Activated CD4-positive, CD25-positive, alpha-beta regulatory T cell (primary cell): ENCODE measurements at regions not wholly inside any gene's neighbourhood (a gene's known extent, or its start where the extent isn't known, plus 50 kb on each side); places are given as distances from the start of the nearest gene placed in this dataset.

Experiments used
- DNase-seq, 4 experiments: peaks; one replicate each; lab custom pipeline; 2025; lab: John Stamatoyannopoulos, UW

DNA sequence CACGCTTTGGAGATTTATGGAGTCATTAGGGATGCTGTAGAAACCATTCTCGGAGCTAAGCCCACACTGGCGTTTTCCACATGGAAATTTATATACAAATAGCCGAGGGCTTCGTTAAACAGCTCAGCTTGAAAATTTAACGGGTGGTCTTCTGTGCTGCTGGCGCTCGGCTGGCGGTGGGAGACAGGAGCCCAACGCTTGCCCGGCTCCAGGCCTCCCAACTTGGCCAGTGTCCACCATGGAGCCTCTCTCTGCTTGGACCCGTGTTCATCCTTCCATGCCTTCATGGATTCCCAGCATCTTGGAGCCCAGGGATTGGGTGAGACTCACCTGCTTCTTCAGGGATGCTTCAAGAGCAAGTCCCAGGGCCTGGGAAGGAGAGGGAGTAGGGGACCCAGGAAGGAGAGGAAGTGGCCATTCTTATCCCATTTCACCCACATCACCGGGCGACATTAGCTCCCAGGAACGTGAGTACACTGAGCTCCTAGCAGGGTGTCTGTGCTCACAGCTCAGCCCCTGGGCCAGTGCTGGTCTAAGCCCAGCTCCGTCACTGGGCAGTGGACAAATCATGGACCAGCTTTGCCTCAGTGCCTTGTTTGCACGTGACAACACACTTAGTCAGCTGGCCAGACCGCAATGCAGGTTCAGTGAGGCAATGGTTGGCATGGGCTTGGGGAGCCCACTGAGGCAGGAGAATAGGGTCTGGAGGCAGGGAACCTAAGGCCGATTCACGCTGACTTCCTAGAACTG, 944.3 kb downstream of the BRD1 start:
- DNase-seq: no peak

DNA sequence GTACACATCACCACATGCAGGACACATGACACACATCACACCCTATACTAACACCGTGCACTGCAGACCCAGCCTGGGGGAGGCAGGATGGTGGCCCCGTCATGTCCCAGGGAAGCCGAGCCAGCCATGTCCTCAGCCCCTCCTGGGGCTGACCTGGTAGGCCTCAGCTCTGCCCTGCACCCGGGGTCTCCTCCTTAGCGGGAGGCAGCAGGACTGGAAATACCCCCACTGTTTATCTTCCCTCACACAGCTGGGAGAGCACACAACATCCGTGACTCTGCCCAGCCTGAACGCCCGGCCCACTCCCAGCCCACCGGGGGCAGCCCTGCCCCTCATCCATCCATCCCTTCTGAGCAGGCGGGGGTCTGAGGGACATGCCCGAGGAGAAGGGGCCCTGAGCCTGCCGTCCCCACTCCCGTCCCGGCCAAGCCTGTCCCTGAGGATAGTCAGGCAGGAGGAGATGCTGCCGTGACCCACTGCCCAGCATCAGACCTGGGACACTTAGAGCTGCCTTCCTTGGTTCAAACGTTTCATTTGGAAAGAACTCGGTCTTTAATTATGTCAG, 945.0 kb downstream of the BRD1 start:
- no peak for DNase-seq

DNA sequence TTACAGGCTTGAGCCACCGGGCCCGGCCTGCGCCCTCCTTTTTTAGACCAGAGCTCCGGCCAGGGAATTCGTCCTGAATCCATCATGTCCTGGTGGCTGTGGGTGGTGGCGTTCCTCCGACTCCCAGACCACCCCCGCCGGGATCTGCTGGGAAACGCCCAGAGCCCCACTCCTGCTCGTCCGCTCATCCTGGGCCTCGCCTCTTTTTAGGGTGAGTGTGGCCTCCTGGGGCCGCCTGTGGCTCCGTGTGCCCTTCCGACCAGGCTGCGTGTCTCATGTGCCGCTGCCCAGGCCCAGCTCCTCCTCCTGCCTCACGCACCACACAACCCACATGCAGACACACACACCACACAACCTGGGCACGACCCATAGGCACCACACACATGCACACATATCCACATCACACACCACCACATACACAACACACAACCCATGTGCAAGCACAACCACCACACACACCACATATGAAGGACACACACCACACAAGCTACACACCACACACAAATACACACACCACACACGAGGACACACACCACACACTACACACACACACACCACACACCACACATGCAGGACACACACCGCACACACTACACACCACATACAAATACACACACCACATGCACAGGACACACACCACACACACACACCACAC, 946.2 kb downstream of the BRD1 start:
- no peak for DNase-seq

DNA sequence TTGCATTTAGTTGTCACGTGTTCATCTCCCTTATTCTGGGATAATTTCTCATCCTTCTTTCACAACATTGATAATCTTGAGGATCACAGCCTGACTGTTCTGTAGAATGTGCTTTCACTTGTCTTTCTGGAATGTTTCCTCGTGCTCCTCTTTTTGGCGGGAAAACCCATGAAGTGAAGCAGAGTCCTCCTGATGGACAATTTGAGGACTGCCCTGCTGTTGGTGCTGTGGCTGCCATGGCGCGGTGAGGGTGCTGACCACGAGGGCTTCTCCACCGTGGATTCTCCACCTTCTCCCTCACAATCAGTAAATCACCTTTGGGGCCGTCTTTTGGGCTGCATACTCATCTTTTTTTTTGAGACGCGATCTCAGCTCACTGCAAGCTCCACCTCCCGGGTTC, 946.9 kb downstream of the BRD1 start:
- no peak for DNase-seq

DNA sequence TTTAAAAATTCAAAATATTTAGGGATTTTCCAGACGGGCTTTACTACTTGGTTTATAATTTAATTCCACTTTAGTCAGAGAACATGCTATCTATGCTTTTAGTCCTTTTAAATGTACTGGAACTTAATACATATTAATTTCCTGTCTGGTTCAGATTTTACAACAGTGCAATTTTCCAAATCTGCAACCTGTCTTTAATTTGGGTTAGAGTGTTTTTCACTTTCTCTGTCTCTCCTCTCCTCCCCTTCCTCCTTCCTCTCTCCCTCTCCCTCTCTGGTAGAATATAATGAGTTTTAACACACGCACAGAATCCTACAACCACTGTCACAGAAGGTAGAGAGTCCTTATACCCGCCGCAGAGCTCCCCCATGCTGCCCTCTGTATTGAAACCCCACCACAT, 950.7 kb downstream of the BRD1 start:
- DNase-seq: no peak

DNA sequence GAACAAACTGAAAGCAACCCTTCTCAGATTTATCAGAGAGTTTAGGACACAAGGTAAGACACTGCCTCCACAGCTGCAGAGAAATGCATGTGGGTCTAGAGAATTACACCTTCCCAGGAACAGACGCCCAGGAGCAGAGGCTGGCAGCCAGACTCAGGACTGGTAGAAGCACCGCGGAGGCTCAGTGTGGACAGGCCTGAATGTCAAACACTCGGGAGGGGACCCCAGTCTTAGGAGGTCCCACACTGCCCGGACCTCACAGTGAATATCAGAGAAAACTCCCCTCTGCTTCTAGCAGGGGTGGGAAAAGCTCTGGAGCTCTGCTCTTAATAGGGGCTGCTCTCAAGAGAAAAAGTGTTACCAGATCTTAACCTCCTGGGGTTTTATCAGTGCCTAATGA, 952.7 kb downstream of the BRD1 start:
- DNase-seq: no peak

DNA sequence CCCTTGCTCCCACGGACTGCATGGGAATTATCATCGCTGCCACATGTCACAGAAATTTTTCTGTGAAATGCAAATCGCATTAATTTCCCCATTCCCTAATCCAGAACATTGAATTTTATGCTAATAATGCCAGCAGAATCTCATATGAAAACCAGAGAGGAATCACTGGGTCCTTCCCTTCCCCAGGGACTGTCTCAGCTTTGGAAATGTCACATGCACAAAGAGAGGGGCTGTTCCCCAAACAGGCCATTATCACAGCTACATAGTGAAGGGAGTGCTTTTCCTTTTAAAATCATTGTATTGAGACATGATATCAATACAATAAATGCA, 954.5 kb downstream of the BRD1 start:
- DNase-seq: no peak

DNA sequence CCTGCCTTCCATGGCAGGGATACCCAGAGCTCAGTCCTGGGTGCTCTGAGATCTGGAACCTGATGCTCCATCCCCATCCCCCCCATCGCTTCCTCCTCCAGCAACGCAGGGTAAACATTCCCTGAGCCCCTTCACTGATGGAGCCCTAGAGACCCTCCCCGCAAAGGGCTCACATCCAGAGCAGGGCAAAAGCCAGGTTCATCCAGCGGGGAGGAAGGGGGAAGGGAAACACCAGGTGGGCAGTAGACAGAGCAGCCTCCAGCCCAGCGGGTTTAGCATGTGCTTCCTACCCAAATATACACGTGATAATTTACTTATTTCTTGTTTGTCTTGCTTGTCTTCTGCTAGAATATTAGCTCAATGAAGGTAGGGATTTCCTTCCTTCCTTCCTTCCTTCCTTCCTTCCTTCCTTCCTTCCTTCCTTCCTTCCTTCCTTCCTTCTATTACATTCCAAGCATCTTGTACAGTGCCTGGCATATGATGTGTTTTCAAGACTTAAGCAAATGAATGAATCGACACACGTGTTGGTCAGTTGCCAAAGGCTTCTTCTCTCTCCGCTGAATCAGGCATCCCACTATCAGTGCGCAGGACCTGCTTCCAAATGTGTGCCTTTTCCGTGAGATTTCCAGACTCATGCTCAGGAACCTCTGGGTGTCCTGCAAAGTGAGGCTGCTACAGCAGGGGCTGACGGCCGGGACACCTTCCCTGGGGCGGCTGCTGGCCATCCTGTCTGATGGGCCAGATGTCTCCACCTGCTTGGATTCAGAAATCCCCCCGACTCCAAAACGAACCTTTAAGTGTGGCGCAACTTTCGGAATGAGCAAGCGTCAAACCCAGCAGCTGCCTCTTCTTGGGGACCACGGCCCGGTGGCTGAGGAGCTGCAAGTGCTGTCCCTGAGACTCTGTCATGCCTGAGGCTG, 955.1 kb downstream of the BRD1 start:
- DNase-seq: no peak

DNA sequence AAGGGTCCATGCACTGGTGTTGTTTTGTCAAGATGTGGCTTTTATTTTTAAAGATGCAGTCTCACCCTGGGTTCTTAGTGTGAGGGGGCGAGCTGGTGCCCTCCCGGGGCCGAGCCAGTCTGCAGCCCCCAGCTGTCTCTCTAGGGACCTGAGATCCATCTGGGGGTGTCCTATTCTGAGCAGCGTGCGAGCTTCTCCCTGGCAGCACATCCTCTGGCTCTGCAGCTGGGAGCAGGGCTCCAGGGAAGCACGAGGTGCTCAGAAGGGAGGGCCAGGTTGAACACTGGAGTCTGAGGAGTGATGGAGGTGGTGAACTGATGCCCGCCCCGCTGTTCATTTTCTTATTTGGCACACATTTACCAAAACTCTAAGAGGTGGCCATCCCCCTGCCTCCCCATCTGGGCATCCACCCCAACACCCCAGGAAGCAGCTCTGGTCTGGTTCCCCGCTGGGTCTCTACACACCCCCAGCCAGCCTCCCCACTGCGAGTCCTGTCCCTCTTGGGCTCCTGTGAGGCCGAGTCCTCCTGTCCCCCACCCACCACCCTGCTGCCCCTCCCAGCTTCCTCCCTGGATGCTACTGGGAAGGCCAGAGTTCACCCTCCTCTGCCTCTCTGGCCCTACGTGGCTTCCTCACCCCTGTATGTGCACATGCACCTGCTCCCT, 956.4 kb downstream of the BRD1 start:
- DNase-seq: no peak

DNA sequence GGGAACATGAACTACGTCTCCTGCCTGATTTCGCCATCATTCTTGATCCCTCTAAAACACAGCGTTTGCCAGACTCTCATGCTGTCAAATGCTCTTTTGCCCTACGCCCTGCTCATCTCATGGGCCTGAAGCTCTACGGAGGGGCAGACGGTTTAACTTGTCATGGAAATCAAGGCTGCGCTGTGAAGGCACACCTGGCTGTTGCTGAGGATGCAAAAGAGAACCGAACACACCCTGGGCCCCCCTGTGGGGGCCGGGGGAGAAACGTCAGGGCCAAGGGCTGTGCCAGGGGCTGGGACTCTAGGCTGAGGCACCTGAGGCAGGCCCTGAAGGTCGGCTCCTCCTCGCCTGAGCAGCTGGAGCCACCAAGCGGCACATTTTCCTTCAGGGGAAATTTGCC, 957.2 kb downstream of the BRD1 start:
- DNase-seq: no peak

DNA sequence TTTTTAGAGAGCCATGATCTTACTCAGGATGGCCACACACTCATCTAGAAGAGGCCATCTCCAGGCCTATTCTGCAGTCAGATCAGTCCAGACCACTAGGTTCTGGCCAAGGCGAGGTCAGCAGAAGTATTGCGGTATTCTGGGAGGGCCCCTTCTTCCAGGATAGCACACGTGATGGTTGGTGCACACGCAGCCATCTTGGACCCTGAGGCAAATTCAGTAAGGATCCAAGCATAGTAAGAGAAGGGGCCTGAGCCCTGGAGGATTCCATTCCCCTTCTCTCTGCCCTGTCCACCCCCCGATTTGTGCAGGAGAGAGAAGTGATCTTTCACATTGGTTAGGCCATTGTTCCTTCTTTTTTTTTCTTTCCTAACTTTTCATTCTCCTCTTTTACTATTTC, 957.9 kb downstream of the BRD1 start:
- no peak for DNase-seq

DNA sequence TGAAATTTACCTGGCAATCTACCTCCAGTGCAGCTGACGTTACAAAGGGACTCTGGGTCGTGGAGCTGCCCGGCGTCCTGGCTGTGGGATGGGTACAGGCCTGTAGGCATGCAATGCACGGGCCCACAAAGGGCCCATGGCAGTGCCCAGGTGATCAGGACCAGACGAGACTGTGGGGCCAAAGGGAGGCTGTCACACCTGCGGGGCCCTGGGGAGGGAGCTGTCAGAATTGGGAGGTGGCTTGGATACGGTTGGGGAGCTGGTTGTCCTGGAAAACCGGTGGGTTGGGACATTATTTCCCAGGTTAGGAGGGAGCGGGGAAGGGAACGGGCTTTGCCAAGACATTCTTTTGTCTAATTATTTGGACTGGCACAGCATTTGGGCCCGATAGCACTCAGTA, 958.5 kb downstream of the BRD1 start:
- DNase-seq: no peak

DNA sequence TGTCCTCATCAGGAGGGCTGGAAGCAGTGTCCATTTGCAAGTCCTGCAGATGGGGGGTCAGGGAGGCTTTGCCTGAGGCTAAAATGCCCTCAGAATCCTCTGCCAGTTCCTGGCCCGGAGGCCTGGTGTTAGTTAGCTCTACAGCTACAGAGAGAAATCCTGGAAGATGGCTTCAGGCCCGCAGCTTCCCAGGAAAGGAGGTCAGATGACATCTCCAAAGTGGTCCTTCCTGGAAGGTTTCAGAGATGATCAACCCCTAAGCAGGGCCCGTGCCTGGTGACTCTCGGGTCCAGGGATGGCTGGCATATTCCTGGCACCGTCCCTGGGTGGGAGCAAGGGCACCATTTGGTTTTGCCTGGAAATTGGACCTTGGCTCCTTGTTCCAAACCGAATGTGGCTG, 959.1 kb downstream of the BRD1 start:
- DNase-seq: no peak

DNA sequence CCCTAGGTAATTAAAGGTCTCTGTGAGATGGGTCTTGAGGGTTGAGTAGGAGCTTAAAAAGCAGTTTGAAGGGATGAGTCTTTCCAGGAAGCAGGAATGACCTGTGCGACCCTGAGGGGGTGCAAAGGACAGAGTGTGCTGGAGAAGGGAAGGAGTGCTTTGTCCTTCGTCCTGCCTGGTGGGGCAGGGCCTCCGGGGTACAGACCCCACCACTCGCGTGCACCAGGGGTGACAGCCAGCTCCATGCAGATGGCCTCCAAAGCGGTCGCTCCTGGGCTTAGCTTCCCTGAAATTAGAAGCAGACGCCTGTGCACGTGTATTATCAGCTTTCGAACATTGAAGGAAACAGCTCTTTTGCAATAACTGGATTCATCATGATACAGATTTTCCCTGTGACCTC, 959.8 kb downstream of the BRD1 start:
- DNase-seq: no peak

DNA sequence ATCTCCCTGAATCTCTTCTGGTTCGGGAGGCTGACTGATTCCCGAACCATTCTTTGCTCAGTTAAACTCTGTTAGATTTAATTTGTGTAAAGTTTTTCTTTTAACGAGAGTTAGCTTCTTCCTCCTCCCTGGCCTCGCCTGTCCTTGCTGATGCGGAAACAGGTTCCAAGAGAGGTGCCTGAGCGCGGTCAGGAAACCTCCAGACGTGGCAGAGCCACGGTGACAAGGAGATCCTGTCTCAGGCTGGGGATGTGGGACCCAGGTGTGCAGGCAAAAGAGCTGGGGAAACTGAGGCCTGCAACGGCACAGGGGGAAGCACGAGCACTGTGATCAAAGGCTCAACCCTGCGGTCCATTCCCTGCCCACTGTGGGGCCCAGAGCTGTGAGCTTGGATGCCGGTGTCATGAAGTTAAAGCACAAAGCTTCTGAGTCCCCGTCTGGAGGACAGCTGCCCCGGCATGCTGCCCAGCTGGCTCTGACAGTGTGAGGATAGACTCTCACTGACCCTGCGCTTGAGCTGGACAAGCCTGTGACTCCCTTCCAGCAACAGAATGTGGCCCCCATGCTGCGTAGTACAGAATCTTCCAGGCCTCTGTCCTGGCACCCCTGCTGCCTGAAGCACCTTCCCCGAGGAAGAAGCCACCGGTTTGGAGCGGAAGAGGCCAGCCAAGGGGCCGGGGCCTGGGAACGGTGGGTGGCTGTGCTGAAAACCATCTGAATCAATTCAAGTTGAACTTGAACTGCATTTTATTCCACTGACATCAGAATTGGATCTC, 960.6 kb downstream of the BRD1 start:
- DNase-seq: no peak

DNA sequence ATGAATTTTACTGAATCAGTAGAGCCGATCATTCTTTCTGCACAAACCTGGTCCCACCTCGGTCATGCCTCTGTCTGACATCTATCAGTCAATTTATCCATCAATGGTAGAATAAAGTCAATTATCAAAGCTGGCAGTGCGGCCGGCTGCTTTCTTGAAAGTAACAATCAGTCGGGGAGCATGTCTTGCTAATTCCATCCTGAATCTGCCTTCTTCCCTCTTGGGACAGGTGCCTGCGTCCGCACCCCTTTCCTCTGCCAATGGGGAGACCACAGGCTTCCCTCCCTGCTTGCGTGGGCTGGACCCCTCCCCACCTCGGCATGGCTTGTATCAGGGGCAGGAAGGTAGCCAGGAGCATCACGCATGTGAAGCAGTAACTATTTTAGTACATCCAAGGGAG, 962.9 kb downstream of the BRD1 start:
- no peak for DNase-seq

DNA sequence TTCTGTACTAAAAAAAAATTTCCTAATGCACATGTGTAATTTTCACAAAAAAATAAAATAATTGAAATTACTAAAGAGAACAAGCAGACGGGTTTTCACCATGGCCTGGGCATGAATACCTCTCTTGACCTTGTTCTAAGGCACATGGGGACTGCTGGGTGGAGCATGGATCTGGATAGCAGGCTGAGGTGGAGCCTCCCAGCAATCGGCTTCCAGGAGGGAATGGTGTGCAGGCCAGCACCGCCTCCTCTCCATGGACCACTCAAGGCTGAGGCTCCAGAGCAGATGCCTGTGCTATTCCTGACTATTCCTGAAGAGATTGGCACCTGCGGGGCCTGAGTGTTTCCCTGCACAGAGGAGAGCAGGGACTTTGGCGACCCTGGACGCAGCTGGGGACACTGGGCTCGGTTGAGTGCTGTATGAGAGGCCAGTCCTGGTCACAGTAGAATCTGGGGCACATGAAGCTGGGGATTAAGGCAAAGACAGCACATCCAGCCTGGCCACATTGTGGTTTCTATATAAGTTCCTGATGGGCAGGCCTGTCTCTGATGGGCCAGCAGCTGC, 963.6 kb downstream of the BRD1 start:
- DNase-seq: no peak

DNA sequence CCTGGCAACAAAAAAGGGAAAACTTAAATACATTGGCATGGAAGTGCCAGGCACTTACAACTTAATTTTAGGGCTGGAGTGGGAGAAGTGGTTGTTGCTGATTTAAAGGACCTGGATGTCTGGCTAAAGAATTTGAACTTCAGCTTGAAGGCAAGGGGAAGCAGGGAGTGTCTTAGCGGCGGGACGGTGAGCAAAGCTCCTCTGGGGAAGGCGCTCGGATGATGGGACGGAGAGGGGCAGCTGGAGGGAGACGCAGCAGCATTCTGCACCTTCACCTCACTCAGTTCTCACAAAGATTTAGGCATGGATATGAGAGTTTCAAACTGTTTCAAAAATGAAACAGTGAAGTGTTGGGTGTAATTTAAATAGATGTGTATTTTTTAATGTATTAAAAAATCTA, 967.1 kb downstream of the BRD1 start:
- DNase-seq: no peak

DNA sequence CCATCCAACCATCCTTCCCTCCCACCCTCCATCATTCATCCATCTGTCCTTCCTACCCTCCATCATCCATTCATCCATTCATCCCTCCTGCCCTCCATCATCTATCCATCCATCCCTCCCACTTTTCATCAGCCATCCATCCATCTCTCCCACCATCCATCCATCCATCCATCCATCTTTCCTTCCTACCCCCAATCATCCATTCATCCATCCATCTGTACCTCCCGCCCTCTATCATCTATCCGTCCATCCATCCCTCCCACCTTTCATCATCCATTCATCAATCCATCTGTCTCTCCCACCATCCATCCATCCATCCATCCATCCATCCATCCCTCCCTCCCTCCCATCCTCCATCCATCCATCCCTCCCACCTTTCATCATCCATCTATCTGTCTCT, 968.8 kb downstream of the BRD1 start:
- no peak for DNase-seq

DNA sequence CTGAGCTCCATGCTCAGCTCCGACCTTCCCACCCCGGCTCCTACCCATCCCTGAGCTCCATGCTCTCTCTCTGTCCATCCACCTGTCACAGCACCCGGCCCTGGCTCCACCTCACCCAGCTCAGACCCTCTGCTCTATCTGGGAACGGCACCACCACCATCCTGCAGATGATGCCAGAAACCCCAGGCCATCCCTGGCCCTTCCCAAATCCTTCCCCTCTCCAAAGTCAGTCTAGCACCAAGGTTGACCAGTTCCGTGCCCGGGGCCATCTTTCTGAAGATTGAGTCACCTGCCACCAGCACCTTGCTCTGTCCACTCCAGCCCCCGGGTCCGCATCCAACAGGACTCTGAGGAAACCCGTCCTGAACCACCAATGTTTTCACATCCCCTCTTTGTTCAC, 969.6 kb downstream of the BRD1 start:
- DNase-seq: no peak

DNA sequence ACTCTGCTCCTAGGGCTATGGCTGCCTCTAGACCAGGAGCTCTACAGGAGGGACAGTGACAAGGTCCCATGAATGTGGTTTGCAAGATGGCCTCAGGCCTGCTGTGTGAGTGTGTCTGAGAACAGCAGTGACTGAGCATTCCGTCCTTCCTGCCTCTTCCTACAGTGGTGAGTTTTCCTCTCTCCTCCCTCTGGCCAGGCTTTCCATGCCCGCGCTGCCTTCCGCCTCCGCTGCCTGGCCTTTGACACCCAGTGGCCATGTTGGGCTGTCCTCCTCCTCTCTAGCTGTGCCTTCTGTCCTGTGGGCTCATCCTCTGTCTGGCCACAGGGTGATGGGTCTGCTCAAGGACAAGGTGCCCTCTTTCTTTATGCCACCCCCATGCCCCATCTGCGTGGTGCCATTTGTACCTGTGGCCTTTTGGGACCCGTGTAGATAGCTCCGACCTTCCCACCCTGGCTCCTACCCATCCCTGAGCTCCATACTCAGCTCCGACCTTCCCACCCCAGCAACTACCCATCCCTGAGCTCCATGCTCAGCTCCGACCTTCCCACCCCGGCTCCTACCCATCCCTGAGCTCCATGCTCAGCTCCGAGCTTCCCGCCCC, 970.4 kb downstream of the BRD1 start:
- DNase-seq: no peak
